ENCODE measurements at regions not wholly inside any gene's neighbourhood (a gene's known extent, or its start where the extent isn't known, plus 50 kb on each side); places are given as distances from the start of the nearest gene placed in this dataset.
A peak's percentile ranks its signal among the peaks of the same experiment; 100 is the strongest.

DNA sequence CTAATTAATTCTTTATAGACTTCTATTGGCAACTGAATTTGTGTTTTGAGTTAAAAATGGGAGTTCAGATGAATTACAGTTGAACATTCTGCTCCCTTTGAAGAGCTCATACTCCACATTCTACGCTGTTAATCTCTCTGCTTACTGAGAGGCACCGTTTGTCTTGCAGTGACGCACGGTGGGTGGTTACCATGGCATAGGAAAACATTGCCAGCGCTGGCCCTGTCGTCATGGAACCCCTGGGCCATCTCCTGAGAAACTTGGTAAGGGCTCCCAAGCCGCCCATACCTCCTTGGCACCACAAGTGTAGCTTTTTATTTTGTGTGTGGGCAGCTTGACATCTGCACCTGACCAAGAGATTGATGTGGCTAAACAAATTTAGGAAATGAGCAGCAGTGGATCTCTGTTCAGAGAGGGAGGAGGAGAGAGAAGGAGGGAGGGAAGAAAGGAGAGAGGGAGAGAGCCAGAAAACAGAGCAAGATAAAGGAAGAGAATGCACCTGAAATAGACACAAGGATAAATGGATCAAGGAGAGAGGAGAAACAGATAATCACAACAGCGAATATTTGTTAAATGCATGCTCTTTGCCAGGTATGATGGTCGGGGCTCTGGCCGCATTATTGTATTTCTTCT lies 398.5 kb downstream of the HAPSTR1 start:
- POLR2A ChIA-PET, result no interaction called here
- ATAC-seq (no peak), DNase-seq (ENCODE audit: low spot score) (peak; percentile 12)
- H3K9me3 Mint-ChIP-seq, result peaks cover 20% of the 10 kb centered on the region
- TF ChIP-seq, protein P1, sequence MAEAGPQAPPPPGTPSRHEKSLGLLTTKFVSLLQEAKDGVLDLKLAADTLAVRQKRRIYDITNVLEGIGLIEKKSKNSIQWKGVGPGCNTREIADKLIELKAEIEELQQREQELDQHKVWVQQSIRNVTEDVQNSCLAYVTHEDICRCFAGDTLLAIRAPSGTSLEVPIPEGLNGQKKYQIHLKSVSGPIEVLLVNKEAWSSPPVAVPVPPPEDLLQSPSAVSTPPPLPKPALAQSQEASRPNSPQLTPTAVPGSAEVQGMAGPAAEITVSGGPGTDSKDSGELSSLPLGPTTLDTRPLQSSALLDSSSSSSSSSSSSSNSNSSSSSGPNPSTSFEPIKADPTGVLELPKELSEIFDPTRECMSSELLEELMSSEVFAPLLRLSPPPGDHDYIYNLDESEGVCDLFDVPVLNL (CRISPR knock-in tag; IDR thresholded peaks at IDR 0.05; ENCODE audit: borderline replicate concordance, low read depth), result no peak
- TF ChIP-seq TEAD4 (CRISPR knock-in tag; IDR thresholded peaks at IDR 0.05), result no peak
- TF ChIP-seq, protein P2, sequence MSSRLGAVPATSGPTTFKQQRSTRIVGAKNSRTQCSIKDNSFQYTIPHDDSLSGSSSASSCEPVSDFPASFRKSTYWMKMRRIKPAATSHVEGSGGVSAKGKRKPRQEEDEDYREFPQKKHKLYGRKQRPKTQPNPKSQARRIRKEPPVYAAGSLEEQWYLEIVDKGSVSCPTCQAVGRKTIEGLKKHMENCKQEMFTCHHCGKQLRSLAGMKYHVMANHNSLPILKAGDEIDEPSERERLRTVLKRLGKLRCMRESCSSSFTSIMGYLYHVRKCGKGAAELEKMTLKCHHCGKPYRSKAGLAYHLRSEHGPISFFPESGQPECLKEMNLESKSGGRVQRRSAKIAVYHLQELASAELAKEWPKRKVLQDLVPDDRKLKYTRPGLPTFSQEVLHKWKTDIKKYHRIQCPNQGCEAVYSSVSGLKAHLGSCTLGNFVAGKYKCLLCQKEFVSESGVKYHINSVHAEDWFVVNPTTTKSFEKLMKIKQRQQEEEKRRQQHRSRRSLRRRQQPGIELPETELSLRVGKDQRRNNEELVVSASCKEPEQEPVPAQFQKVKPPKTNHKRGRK (CRISPR knock-in tag; IDR thresholded peaks at IDR 0.05; ENCODE audit: borderline replicate concordance), result no peak
- TF ChIP-seq, protein P3, sequence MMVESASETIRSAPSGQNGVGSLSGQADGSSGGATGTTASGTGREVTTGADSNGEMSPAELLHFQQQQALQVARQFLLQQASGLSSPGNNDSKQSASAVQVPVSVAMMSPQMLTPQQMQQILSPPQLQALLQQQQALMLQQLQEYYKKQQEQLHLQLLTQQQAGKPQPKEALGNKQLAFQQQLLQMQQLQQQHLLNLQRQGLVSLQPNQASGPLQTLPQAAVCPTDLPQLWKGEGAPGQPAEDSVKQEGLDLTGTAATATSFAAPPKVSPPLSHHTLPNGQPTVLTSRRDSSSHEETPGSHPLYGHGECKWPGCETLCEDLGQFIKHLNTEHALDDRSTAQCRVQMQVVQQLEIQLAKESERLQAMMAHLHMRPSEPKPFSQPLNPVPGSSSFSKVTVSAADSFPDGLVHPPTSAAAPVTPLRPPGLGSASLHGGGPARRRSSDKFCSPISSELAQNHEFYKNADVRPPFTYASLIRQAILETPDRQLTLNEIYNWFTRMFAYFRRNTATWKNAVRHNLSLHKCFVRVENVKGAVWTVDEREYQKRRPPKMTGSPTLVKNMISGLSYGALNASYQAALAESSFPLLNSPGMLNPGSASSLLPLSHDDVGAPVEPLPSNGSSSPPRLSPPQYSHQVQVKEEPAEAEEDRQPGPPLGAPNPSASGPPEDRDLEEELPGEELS (CRISPR knock-in tag; IDR thresholded peaks at IDR 0.05), result no peak
- no peak for TF ChIP-seq GABPB1 (CRISPR knock-in tag; IDR thresholded peaks at IDR 0.05)
- no peak for TF ChIP-seq OVOL2 (CRISPR knock-in tag; IDR thresholded peaks at IDR 0.05; ENCODE audit: borderline replicate concordance)
- no peak for TF ChIP-seq NR1H2 (CRISPR knock-in tag; IDR thresholded peaks at IDR 0.05)
- TF ChIP-seq RELA (CRISPR knock-in tag; IDR thresholded peaks at IDR 0.05; ENCODE audit: borderline replicate concordance), result no peak
- TF ChIP-seq, protein P4, sequence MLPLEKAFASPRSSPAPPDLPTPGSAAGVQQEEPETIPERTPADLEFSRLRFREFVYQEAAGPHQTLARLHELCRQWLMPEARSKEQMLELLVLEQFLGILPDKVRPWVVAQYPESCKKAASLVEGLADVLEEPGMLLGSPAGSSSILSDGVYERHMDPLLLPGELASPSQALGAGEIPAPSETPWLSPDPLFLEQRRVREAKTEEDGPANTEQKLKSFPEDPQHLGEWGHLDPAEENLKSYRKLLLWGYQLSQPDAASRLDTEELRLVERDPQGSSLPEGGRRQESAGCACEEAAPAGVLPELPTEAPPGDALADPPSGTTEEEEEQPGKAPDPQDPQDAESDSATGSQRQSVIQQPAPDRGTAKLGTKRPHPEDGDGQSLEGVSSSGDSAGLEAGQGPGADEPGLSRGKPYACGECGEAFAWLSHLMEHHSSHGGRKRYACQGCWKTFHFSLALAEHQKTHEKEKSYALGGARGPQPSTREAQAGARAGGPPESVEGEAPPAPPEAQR (CRISPR knock-in tag; IDR thresholded peaks at IDR 0.05), result no peak
- TF ChIP-seq, protein P5, sequence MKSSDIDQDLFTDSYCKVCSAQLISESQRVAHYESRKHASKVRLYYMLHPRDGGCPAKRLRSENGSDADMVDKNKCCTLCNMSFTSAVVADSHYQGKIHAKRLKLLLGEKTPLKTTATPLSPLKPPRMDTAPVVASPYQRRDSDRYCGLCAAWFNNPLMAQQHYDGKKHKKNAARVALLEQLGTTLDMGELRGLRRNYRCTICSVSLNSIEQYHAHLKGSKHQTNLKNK (CRISPR knock-in tag; IDR thresholded peaks at IDR 0.05), result no peak
- TF ChIP-seq, protein P6, sequence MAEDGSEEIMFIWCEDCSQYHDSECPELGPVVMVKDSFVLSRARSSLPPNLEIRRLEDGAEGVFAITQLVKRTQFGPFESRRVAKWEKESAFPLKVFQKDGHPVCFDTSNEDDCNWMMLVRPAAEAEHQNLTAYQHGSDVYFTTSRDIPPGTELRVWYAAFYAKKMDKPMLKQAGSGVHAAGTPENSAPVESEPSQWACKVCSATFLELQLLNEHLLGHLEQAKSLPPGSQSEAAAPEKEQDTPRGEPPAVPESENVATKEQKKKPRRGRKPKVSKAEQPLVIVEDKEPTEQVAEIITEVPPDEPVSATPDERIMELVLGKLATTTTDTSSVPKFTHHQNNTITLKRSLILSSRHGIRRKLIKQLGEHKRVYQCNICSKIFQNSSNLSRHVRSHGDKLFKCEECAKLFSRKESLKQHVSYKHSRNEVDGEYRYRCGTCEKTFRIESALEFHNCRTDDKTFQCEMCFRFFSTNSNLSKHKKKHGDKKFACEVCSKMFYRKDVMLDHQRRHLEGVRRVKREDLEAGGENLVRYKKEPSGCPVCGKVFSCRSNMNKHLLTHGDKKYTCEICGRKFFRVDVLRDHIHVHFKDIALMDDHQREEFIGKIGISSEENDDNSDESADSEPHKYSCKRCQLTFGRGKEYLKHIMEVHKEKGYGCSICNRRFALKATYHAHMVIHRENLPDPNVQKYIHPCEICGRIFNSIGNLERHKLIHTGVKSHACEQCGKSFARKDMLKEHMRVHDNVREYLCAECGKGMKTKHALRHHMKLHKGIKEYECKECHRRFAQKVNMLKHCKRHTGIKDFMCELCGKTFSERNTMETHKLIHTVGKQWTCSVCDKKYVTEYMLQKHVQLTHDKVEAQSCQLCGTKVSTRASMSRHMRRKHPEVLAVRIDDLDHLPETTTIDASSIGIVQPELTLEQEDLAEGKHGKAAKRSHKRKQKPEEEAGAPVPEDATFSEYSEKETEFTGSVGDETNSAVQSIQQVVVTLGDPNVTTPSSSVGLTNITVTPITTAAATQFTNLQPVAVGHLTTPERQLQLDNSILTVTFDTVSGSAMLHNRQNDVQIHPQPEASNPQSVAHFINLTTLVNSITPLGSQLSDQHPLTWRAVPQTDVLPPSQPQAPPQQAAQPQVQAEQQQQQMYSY (CRISPR knock-in tag; IDR thresholded peaks at IDR 0.05), result no peak
- TF ChIP-seq, protein P7, sequence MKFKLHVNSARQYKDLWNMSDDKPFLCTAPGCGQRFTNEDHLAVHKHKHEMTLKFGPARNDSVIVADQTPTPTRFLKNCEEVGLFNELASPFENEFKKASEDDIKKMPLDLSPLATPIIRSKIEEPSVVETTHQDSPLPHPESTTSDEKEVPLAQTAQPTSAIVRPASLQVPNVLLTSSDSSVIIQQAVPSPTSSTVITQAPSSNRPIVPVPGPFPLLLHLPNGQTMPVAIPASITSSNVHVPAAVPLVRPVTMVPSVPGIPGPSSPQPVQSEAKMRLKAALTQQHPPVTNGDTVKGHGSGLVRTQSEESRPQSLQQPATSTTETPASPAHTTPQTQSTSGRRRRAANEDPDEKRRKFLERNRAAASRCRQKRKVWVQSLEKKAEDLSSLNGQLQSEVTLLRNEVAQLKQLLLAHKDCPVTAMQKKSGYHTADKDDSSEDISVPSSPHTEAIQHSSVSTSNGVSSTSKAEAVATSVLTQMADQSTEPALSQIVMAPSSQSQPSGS (CRISPR knock-in tag; IDR thresholded peaks at IDR 0.05; ENCODE audit: borderline replicate concordance, low read depth), result no peak
- TF ChIP-seq, protein P8, sequence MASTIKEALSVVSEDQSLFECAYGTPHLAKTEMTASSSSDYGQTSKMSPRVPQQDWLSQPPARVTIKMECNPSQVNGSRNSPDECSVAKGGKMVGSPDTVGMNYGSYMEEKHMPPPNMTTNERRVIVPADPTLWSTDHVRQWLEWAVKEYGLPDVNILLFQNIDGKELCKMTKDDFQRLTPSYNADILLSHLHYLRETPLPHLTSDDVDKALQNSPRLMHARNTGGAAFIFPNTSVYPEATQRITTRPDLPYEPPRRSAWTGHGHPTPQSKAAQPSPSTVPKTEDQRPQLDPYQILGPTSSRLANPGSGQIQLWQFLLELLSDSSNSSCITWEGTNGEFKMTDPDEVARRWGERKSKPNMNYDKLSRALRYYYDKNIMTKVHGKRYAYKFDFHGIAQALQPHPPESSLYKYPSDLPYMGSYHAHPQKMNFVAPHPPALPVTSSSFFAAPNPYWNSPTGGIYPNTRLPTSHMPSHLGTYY (CRISPR knock-in tag; IDR thresholded peaks at IDR 0.05), result no peak
- TF ChIP-seq, protein P9, sequence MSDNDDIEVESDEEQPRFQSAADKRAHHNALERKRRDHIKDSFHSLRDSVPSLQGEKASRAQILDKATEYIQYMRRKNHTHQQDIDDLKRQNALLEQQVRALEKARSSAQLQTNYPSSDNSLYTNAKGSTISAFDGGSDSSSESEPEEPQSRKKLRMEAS (CRISPR knock-in tag; IDR thresholded peaks at IDR 0.05), result no peak
- TF ChIP-seq, protein P10, sequence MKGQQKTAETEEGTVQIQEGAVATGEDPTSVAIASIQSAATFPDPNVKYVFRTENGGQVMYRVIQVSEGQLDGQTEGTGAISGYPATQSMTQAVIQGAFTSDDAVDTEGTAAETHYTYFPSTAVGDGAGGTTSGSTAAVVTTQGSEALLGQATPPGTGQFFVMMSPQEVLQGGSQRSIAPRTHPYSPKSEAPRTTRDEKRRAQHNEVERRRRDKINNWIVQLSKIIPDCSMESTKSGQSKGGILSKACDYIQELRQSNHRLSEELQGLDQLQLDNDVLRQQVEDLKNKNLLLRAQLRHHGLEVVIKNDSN (CRISPR knock-in tag; IDR thresholded peaks at IDR 0.05), result no peak
- TF ChIP-seq SMAD3 (CRISPR knock-in tag; IDR thresholded peaks at IDR 0.05; ENCODE audit: borderline replicate concordance), result no peak
- CTCF ChIA-PET, result no interaction called here
- H3K27me3 Mint-ChIP-seq (ENCODE audit: low read depth), result peaks cover 3% of the 10 kb centered on the region; the same call in 1 of the 2 replicates
- H3K36me3 Mint-ChIP-seq, result peaks cover 6% of the 10 kb centered on the region
- no peak overlapping the region for H3K4me3 Mint-ChIP-seq
- no peaks in the 10 kb centered on the region for H3K4me1 Mint-ChIP-seq
- no peak overlapping the region for H3K27ac Mint-ChIP-seq

All from WTC11 (cell line).